DND-41 (cell line): ENCODE measurements at regions not wholly inside any gene's neighbourhood (a gene's known extent, or its start where the extent isn't known, plus 50 kb on each side); places are given as distances from the start of the nearest gene placed in this dataset.

ENCODE experiments used
- ATAC-seq: fragments of 200-7000 bp; cut with Tn5 transposase; 3 replicates; pipeline ENCODE4 v1.9.1; 2021; ENCODE audit warnings: low read depth; ENCODE audit not compliant: insufficient read depth
- DNase-seq: peaks from one replicate; pipeline ENCODE4 v3.0.0-alpha.2; 2020
- H2AFZ ChIP-seq: 2 replicates; pipeline ENCODE4 v1.6.0; 2012; ENCODE audit warnings: low read depth, low read length
- H3K27ac ChIP-seq: 2 replicates; pipeline ENCODE4 v1.5.1; 2012; ENCODE audit warnings: low read length, inconsistent platforms
- H3K27me3 ChIP-seq: fragments of 200-600 bp; sonication (generic); 2 replicates; pipeline ENCODE4 v1.6.0; 2012; ENCODE audit warnings: low read length, mild to moderate bottlenecking, inconsistent platforms; ENCODE audit not compliant: insufficient read depth, poor library complexity
- H3K36me3 ChIP-seq: 2 replicates; pipeline ENCODE4 v1.5.1; 2012; ENCODE audit warnings: low read length, inconsistent platforms; ENCODE audit not compliant: insufficient read depth
- H3K4me1 ChIP-seq: 2 replicates; pipeline ENCODE4 v1.5.1; 2012; ENCODE audit warnings: mild to moderate bottlenecking, low read length; ENCODE audit not compliant: insufficient read depth
- H3K4me2 ChIP-seq: 2 replicates; pipeline ENCODE4 v1.6.0; 2012; ENCODE audit warnings: mild to moderate bottlenecking, moderate library complexity, low read length, inconsistent platforms; ENCODE audit not compliant: insufficient read depth
- H3K4me3 ChIP-seq, 2 experiments: fragments of 200-600 bp in 1 of 2; shearing (Covaris generic) in 1 of 2; 2 replicates each; pipeline ENCODE4 v1.5.1; 2012 to 2016; ENCODE audit warnings: inconsistent platforms in 2 of 2, low read length in 2 of 2, mild to moderate bottlenecking in 2 of 2, low read depth in 1 of 2, moderate library complexity in 1 of 2
- H3K79me2 ChIP-seq: 2 replicates; pipeline ENCODE4 v1.6.0; 2012; ENCODE audit warnings: low read length, inconsistent platforms; ENCODE audit not compliant: insufficient read depth
- H3K9ac ChIP-seq: 2 replicates; pipeline ENCODE4 v1.6.0; 2012; ENCODE audit warnings: low read depth, mild to moderate bottlenecking, inconsistent platforms, low read length, moderate library complexity
- H3K9me3 ChIP-seq: 2 replicates; pipeline ENCODE4 v1.5.1; 2012; ENCODE audit warnings: low read length, moderate library complexity, mild to moderate bottlenecking, inconsistent platforms; ENCODE audit not compliant: insufficient read depth, severe bottlenecking
- H4K20me1 ChIP-seq: 2 replicates; pipeline ENCODE4 v1.6.0; 2012; ENCODE audit warnings: low read length; ENCODE audit not compliant: insufficient read depth
- CTCF ChIP-seq: IDR thresholded peaks from 2 replicates; pipeline ENCODE4 v1.5.1; 2012; ENCODE audit warnings: borderline replicate concordance, low read length, moderate library complexity, mild to moderate bottlenecking; ENCODE audit not compliant: poor library complexity, severe bottlenecking; ENCODE audit errors: extremely low read depth
- EZH2 ChIP-seq: IDR thresholded peaks from 3 replicates; pipeline ENCODE4 v1.6.1; 2012; ENCODE audit warnings: borderline replicate concordance, low read depth, mild to moderate bottlenecking, moderate library complexity, low read length, inconsistent platforms; ENCODE audit not compliant: severe bottlenecking

DNA sequence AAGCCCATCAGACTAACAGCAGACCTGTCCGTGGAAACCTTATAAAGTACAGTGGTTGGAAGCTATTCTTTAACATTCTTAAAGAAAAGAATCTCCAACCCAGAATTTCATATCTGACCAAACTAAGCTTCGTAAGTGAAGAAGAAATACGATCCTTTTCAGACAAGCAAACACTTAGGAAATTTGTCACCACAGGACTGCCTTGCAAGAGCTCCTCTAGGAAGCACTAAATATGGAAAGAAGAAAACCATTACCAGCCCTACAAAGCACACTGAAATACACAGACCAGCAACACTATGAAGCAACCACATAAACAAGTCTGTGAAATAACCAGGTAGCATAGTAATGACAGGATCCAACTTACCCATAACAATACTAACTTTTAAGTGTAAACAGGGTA is 177.7 kb upstream of the PRSS1 start:
- H3K36me3 ChIP-seq: no peaks in the 10 kb centered on the region
- TF ChIP-seq EZH2 (no peak), CTCF (no peak)
- no peak overlapping the region for H3K4me2 ChIP-seq
- no peak overlapping the region for H3K9ac ChIP-seq
- peaks cover 8% of the 10 kb centered on the region for H3K4me1 ChIP-seq
- H3K4me3 ChIP-seq: no peak overlapping the region
- H4K20me1 ChIP-seq: no peaks in the 10 kb centered on the region
- H3K79me2 ChIP-seq: no peaks in the 10 kb centered on the region
- no peaks in the 10 kb centered on the region for H3K27me3 ChIP-seq
- DNase-seq (no peak), ATAC-seq (no peak)
- no peak overlapping the region for H2AFZ ChIP-seq
- no peak overlapping the region for H3K27ac ChIP-seq
- no peaks in the 10 kb centered on the region for H3K9me3 ChIP-seq

- Histone ChIP-seq H3K27me3 (no peaks in the 10 kb centered on the region), H3K4me1 (peaks cover 14% of the 10 kb centered on the region), H3K4me3 (no peak overlapping the region), H3K36me3 (no peaks in the 10 kb centered on the region), H2AFZ (no peak overlapping the region), H3K9me3 (no peaks in the 10 kb centered on the region), H3K4me2 (no peak overlapping the region), H4K20me1 (no peaks in the 10 kb centered on the region), H3K27ac (peak overlapping the region; percentile 50), H3K79me2 (no peaks in the 10 kb centered on the region), H3K9ac (no peak overlapping the region)
- TF ChIP-seq EZH2 (no peak), CTCF (no peak)
- ATAC-seq: no peak
- no peak for DNase-seq
These were observed 179.4 kb upstream of the PRSS1 start for GRCh38 chr7:142569851-142570250.

- peaks cover 25% of the 10 kb centered on the region for H3K4me1 ChIP-seq
- no peak overlapping the region for H3K4me2 ChIP-seq
- no peak for DNase-seq
- no peaks in the 10 kb centered on the region for H3K36me3 ChIP-seq
- no peak overlapping the region for H3K9ac ChIP-seq
- no peak overlapping the region for H3K27ac ChIP-seq
- no peak for ATAC-seq
- H3K4me3 ChIP-seq: no peak overlapping the region
- no peaks in the 10 kb centered on the region for H3K79me2 ChIP-seq
- H3K27me3 ChIP-seq: no peaks in the 10 kb centered on the region
- no peaks in the 10 kb centered on the region for H4K20me1 ChIP-seq
- no peaks in the 10 kb centered on the region for H3K9me3 ChIP-seq
- H2AFZ ChIP-seq: no peak overlapping the region
- no peak for TF ChIP-seq EZH2
- no peak for TF ChIP-seq CTCF
These were observed 180.7 kb upstream of the PRSS1 start for GRCh38 chr7:142568435-142569097.
